ENCODE measurements at regions not wholly inside any gene's neighbourhood (a gene's known extent, or its start where the extent isn't known, plus 50 kb on each side); places are given as distances from the start of the nearest gene placed in this dataset.

GRCh38 chr18:51543658-51544155, 346.2 kb upstream of the MEX3C start:
- no peaks in the 10 kb centered on the region for H3K9me3 Mint-ChIP-seq
- H3K9ac ChIP-seq (ENCODE audit: extremely low read depth, insufficient read length, low read length): no peak overlapping the region
- H3K9me3 ChIP-seq (ENCODE audit: control insufficient read depth, low read depth, low read length): no peaks in the 10 kb centered on the region
- no peak overlapping the region for H3K23ac ChIP-seq (ENCODE audit: insufficient read length, low read depth, low read length)
- H4K20me1 ChIP-seq (ENCODE audit: control insufficient read depth, insufficient read depth, insufficient read length): no peaks in the 10 kb centered on the region
- no peaks in the 10 kb centered on the region for H3K27me3 Mint-ChIP-seq (ENCODE audit: low read depth)
- H3K14ac ChIP-seq (ENCODE audit: insufficient read depth, low read length): no peak overlapping the region
- H3K4ac ChIP-seq (ENCODE audit: low read depth, low read length): no peak overlapping the region
- H3K4me1 ChIP-seq (ENCODE audit: insufficient read depth, low read length): no peaks in the 10 kb centered on the region
- DNase-seq: no peak
- H3K27me3 ChIP-seq (ENCODE audit: insufficient read depth, low read length): no peaks in the 10 kb centered on the region
- no peak overlapping the region for H2BK12ac ChIP-seq (ENCODE audit: insufficient read length, low read depth, low read length)
- no peak overlapping the region for H4K8ac ChIP-seq (replicated peaks; ENCODE audit: insufficient read length, low read depth, low read length)
- H4K5ac ChIP-seq (ENCODE audit: insufficient read length, low read depth, low read length): no peak overlapping the region
- H2BK120ac ChIP-seq (ENCODE audit: low read depth, low read length, poor library complexity, severe bottlenecking): no peak overlapping the region
- H2BK20ac ChIP-seq (ENCODE audit: low read depth, low read length, poor library complexity, severe bottlenecking): no peak overlapping the region
- H2AK5ac ChIP-seq (ENCODE audit: insufficient read length, low read length): no peak overlapping the region
- H3K4me3 Mint-ChIP-seq: no peak overlapping the region
- no peak overlapping the region for H3K27ac ChIP-seq (ENCODE audit: insufficient read length, low read depth, low read length)
- H3K23me2 ChIP-seq (ENCODE audit: insufficient read length, low read depth, low read length, poor library complexity, severe bottlenecking): no peaks in the 10 kb centered on the region
- no peak overlapping the region for H3K18ac ChIP-seq (ENCODE audit: insufficient read length, low read depth, low read length)
- H3K27ac Mint-ChIP-seq: no peak overlapping the region
- TF ChIP-seq CTCF (conservative IDR thresholded peaks at IDR 0.05): no peak
- H3K79me2 ChIP-seq (ENCODE audit: insufficient read depth, low read length): no peaks in the 10 kb centered on the region
- H2BK15ac ChIP-seq (ENCODE audit: low read depth, low read length): no peak overlapping the region
- H2BK5ac ChIP-seq (ENCODE audit: insufficient read length, low read length): no peak overlapping the region
- H2AFZ ChIP-seq (ENCODE audit: low read length): no peak overlapping the region
- no peak overlapping the region for H3K56ac ChIP-seq (ENCODE audit: insufficient read length, low read depth, low read length)
- no peaks in the 10 kb centered on the region for H3K4me1 Mint-ChIP-seq
- no peak overlapping the region for H3T11ph ChIP-seq (ENCODE audit: low read length)
- no CpG with 5 or more reads among the region's 1 CpG for WGBS (ENCODE audit: extremely low coverage, insufficient read length, low lambda C conversion rate)
- H3K79me1 ChIP-seq (ENCODE audit: insufficient read depth, low read depth, low read length, poor library complexity, severe bottlenecking): no peaks in the 10 kb centered on the region
- no peak overlapping the region for H4K91ac ChIP-seq (ENCODE audit: insufficient read length, low read depth, low read length)
- H3K36me3 Mint-ChIP-seq (ENCODE audit: insufficient read depth in 1 of 3, low read depth in 3 of 3): no peaks in the 10 kb centered on the region
- no peak overlapping the region for H3K4me2 ChIP-seq (ENCODE audit: insufficient read depth, insufficient read length, low read length)
